GM21360 (cell line): ENCODE measurements at regions not wholly inside any gene's neighbourhood (a gene's known extent, or its start where the extent isn't known, plus 50 kb on each side); places are given as distances from the start of the nearest gene placed in this dataset.
"Not testable (repeated sequence)": the region's sequence is repeated elsewhere in the genome, so short reads cannot be mapped to it uniquely, and the experiment has no call there.

Source experiments
- ATAC-seq: cut with Tn5 transposase; IDR thresholded peaks from one replicate; pipeline ENCODE4 v1.9.1; 2021; ENCODE audit warnings: mild to moderate bottlenecking, moderate library complexity; ENCODE audit not compliant: unreplicated experiment

DNA sequence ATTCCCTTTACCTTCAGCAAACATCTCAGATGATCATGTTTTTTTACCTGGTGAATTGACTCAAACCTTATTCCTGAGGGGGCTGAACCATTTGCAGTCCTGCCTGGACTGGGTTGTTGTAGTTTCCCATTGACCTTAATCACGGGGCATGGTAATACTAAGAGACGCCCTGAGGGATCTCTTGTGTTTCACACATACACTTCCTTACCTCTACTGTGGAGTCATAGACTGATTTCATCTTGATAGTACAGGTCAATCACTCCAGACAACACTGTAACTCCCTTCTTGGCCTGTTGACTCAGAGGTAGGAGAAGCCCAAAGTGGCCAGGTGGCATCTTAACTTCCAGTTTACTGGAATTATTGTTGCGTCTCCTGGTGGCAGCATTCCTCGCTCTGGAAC, 1064.0 kb upstream of the PCDH10 start:
- ATAC-seq: no peak

DNA sequence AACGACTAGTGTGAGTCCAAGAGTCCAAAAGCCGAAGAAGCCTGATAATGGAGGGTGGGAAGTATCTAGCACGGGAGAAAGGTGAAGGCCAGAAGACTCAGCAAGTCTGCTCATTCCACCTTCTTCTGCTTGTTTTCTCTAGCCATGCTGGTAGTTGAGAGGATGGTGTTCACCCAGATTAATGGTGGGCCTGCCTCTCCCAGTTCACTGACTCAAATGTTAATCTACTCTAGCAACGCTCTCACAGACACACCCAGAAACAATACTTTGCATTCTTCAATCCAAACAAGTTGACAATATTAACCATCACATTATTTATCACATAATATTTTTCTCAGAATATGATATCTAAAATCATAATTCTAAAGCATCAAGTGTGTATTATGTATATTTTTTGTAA, 1055.1 kb upstream of the PCDH10 start:
- no peak for ATAC-seq

- ATAC-seq: no peak
These were observed 1052.1 kb upstream of the PCDH10 start for GRCh38 chr4:132097041-132097440.

- ATAC-seq: no peak
These were observed 1047.6 kb upstream of the PCDH10 start for GRCh38 chr4:132101526-132101925.

DNA sequence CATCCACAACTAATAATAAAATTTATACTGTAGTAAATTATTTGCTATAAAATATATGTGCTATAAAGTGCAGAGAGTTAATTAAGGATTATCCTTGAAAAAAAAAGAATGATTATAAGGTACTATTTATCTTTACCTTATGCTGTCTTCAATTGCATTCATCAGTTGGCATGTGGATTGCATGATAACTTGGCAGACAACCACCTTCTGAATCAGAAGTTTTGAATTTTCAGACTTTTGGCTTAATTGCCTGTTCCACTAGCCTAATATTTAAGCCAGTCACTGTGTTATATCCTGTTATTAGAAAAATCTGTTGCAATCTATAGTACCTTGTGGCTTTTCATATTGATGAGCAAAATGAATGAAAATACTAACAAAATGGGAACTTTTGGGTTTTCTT, 1040.3 kb upstream of the PCDH10 start:
- no peak for ATAC-seq

DNA sequence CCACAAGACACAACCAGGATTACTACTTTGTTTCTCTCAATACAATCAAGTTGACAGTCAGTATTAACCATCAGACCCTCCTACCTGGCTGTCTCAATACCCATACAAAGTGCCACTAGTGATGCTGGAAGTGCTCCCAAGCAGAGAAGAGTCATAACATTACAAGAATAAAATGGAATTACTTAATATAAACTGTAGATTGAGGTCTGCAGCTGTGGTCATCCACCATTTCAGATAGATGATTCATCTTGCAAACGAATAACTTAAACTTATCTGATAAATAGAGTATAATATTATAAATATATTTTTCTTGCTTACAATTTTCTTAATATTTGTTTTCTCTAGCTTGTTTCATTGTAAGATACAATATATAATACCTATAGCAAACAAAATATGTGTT, 1034.2 kb upstream of the PCDH10 start:
- no peak for ATAC-seq

DNA sequence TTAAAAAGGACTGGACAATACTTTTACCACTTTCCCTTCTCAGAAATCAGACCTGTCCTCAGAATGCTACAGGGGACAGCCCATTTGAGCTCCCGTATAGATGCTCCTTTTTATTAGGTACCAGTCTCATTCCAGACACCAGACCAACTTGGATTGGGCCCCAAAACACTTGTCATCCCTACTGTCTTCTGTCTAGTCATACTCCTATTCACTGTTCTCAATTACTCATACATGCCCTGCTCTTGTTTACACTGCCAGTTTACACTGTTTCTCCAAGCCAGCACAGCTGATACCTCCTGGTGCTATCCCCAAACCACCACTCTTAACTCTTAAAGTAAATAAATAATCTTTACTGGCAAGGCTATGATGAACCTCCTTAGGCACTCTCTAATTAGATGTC, 1026.4 kb upstream of the PCDH10 start:
- not testable (repeated sequence) for ATAC-seq

- ATAC-seq: peak; percentile 83
These were observed 1025.0 kb upstream of the PCDH10 start for GRCh38 chr4:132123870-132124623.

- no peak for ATAC-seq
These were observed 1024.5 kb upstream of the PCDH10 start for GRCh38 chr4:132124624-132124974.

DNA sequence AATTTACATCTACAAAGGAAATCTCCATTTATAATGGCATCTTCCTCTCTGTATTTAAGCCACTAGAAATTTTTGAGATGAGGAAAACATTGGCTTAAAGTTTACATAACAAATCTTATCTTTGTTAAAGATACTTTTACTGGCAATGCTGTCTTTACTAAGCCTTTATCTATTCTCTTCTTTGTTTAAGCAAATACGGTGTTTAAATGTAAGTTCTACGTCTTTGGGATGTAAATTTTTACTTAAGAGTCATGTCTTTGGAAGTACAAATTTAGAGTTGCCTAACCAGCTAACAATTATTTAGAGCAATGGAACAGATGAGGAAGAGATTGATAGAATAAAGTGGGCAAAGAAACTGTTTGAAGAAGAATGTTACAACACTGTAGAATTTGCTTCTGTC, 1024.0 kb upstream of the PCDH10 start:
- ATAC-seq: no peak

GRCh38 chr4:132132433-132132832, 1016.7 kb upstream of the PCDH10 start:
- no peak for ATAC-seq

GRCh38 chr4:132169660-132170059, 979.4 kb upstream of the PCDH10 start:
- no peak for ATAC-seq

DNA sequence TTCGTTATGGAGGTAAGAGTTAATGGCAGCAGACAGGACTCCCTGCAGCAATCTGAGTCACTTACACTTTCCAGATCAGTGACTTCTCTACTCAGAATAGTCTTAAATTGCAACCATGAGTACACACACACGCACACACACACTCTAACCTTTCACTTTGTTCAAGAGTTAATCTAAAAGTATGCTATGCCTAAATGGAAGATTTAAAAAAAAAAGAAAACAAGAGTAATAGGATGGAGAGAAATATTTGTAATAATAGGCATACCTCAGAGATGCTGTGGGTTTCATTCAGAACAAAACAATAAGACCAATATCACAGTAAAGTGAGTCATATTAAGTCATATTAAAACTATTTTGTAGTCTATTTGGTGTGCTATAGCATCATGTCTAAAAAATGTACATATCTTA, 969.1 kb upstream of the PCDH10 start:
- no peak for ATAC-seq

DNA sequence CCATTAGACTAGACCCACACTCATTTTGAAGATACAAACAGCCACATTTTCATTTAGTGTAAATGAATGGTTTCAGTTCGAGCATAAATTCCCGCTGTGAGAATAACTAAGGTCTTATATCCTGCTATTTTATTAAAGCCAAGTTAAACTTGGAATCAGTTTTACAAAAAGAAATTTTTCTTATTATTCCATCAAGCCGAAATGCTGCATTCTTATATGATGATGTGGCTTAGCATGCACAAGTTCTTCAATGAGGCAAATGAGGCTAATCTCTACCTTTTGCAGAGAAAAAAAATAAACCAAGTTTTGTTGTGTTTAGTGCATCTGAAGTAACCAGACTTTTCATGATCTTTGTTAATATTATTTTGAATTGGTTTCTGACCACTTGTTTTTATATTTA, 953.9 kb upstream of the PCDH10 start:
- no peak for ATAC-seq

DNA sequence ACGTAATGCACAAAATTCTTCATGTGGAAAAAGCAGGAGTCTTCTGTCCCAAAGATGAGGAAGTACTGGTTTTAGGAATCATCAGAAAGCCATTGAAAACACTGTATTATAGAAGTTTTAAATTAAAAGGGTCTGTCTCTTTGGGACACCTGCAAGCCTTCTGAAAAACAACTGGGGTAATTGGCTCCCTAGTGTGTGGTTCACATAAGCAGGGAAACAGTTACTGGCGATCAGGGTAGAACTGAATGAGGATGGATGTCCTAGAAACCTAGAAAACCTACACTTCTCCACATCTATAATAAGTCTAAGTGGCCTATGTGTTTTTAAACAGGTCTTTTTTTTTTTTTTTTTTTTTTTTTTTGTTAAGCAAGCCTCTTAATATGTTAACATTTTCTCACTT, 945.5 kb upstream of the PCDH10 start:
- ATAC-seq: no peak

- ATAC-seq: no peak
These were observed 934.6 kb upstream of the PCDH10 start for GRCh38 chr4:132214519-132214918.

- ATAC-seq: no peak
These were observed 930.7 kb upstream of the PCDH10 start for GRCh38 chr4:132218406-132218805.

DNA sequence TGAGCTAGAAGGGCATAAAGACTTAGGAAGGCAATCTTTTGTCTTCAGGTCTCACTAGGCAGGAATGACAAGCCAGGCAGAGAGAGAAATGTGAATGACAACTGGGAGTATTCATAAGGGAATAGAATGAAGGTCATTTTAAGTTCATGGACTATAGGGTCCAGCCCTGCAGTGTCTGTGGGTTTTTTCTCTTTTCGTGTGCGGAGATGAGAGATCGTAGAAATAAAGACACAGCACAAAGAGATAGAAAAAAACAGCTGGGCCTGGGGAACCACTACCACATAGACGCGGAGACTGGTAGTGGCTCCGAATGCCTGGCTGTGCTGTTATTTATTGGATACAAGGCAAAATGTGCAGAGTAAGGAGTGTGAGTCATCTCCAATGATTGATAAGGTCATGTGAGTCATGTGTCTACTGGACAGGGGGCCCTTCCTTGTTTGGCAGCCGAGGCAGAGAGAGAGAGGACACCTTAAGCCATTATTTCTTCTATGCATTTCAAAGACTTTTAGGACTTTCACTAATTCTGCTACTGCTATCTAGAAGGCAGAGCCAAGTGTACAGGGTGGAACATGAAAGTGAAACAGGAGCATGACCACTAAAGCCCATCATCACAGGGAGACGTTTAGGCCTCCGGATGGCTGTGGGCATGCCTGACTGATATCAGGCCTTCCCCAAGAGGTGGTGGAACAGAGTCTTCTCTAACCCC, 921.8 kb upstream of the PCDH10 start:
- peak; percentile 5 for ATAC-seq

DNA sequence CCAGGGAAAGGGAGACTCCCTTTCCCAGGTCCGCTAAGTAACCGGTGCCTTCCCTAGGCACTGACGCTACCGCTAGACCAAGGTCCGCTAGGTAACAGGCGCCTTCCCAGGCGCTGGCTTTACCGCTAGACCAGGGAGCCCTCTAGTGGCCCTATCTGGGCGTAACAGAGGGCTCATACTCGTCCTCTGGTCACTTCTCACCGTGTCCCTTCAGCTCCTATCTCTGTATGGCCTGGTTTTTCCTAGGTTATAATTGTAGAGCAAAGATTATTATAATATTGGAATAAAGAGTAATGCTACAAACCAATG, 921.3 kb upstream of the PCDH10 start:
- peak; percentile 96 for ATAC-seq

DNA sequence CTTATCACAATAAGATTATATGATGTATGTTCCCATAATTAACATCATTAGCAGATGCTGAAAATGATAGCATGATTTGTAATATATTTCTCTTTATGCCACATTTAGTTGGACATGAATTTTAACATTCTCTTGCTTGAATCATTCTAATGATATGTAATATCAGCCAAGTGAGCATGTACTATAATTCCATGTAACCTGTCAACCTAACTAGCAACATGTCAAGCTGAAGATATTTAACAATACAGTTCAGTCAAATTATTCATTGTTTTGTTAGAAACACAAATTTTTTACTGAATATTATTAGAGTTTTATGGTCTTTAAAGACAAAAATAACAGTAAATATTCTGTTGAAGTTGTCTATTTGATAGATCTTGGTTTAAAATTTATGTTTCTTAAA, 920.4 kb upstream of the PCDH10 start:
- ATAC-seq: no peak

- ATAC-seq: no peak
These were observed 919.1 kb upstream of the PCDH10 start for GRCh38 chr4:132230025-132230424.

- ATAC-seq: no peak
These were observed 910.4 kb upstream of the PCDH10 start for GRCh38 chr4:132238697-132239096.

GRCh38 chr4:132240081-132240480, 909.0 kb upstream of the PCDH10 start:
- ATAC-seq: no peak
